ENCODE measurements at regions not wholly inside any gene's neighbourhood (a gene's known extent, or its start where the extent isn't known, plus 50 kb on each side); places are given as distances from the start of the nearest gene placed in this dataset.

- Mint-ChIP-seq H3K36me3 (ENCODE audit: low read depth) (no peaks in the 10 kb centered on the region), H3K4me1 (no peaks in the 10 kb centered on the region), H3K9me3 (no peaks in the 10 kb centered on the region), H3K27me3 (no peaks in the 10 kb centered on the region), H3K4me3 (no peak overlapping the region), H3K27ac (no peak overlapping the region)
- DNase-seq = no peak
- ATAC-seq = no peak
Observed at GRCh38 chr7:68306692-68307107, 1291.6 kb upstream of the AUTS2 start.

GRCh38 chr7:68309271-68309670 lies 1289.0 kb upstream of the AUTS2 start:
- DNase-seq (no peak), ATAC-seq (no peak)
- Mint-ChIP-seq H3K4me3 (no peak overlapping the region), H3K36me3 (ENCODE audit: low read depth) (no peaks in the 10 kb centered on the region), H3K4me1 (no peaks in the 10 kb centered on the region), H3K27me3 (no peaks in the 10 kb centered on the region), H3K9me3 (peaks cover 12% of the 10 kb centered on the region), H3K27ac (no peak overlapping the region)

- H3K27ac Mint-ChIP-seq = no peak overlapping the region
- ATAC-seq = no peak
- H3K4me3 Mint-ChIP-seq = no peak overlapping the region
- peaks cover 14% of the 10 kb centered on the region for H3K9me3 Mint-ChIP-seq
- H3K27me3 Mint-ChIP-seq = no peaks in the 10 kb centered on the region
- no peaks in the 10 kb centered on the region for H3K4me1 Mint-ChIP-seq
- DNase-seq = no peak
- no peaks in the 10 kb centered on the region for H3K36me3 Mint-ChIP-seq (ENCODE audit: low read depth)
Observed at GRCh38 chr7:68309806-68310205, 1288.5 kb upstream of the AUTS2 start.

GRCh38 chr7:68311958-68312357 lies 1286.3 kb upstream of the AUTS2 start:
- Mint-ChIP-seq H3K27ac (no peak overlapping the region), H3K4me3 (no peak overlapping the region), H3K36me3 (ENCODE audit: low read depth) (no peaks in the 10 kb centered on the region), H3K9me3 (peaks cover 23% of the 10 kb centered on the region), H3K27me3 (no peaks in the 10 kb centered on the region), H3K4me1 (no peaks in the 10 kb centered on the region)
- DNase-seq = no peak
- ATAC-seq = no peak

GRCh38 chr7:68313806-68314205 lies 1284.5 kb upstream of the AUTS2 start:
- no peak overlapping the region for H3K4me3 Mint-ChIP-seq
- H3K27ac Mint-ChIP-seq = no peak overlapping the region
- ATAC-seq (no peak), DNase-seq (no peak)
- no peaks in the 10 kb centered on the region for H3K27me3 Mint-ChIP-seq
- H3K9me3 Mint-ChIP-seq = peaks cover 23% of the 10 kb centered on the region
- no peaks in the 10 kb centered on the region for H3K36me3 Mint-ChIP-seq (ENCODE audit: low read depth)
- H3K4me1 Mint-ChIP-seq = no peaks in the 10 kb centered on the region

GRCh38 chr7:68314208-68314607 lies 1284.1 kb upstream of the AUTS2 start:
- Mint-ChIP-seq H3K4me1 (no peaks in the 10 kb centered on the region), H3K27me3 (no peaks in the 10 kb centered on the region), H3K36me3 (ENCODE audit: low read depth) (no peaks in the 10 kb centered on the region), H3K27ac (no peak overlapping the region), H3K4me3 (no peak overlapping the region), H3K9me3 (peaks cover 23% of the 10 kb centered on the region)
- DNase-seq (no peak), ATAC-seq (no peak)

- H3K27ac Mint-ChIP-seq = no peak overlapping the region
- peaks cover 19% of the 10 kb centered on the region for H3K9me3 Mint-ChIP-seq
- H3K4me1 Mint-ChIP-seq = no peaks in the 10 kb centered on the region
- DNase-seq (no peak), ATAC-seq (no peak)
- H3K4me3 Mint-ChIP-seq = no peak overlapping the region
- no peaks in the 10 kb centered on the region for H3K27me3 Mint-ChIP-seq
- no peaks in the 10 kb centered on the region for H3K36me3 Mint-ChIP-seq (ENCODE audit: low read depth)
Observed at GRCh38 chr7:68317476-68317875, 1280.8 kb upstream of the AUTS2 start.

- Mint-ChIP-seq H3K27ac (no peak overlapping the region), H3K36me3 (ENCODE audit: low read depth) (no peaks in the 10 kb centered on the region), H3K4me3 (no peak overlapping the region), H3K9me3 (peaks cover 11% of the 10 kb centered on the region), H3K4me1 (no peaks in the 10 kb centered on the region), H3K27me3 (no peaks in the 10 kb centered on the region)
- DNase-seq = no peak
- no peak for ATAC-seq
Observed at GRCh38 chr7:68319061-68319460, 1279.2 kb upstream of the AUTS2 start.

GRCh38 chr7:68321076-68321639 lies 1277.1 kb upstream of the AUTS2 start:
- DNase-seq (no peak), ATAC-seq (no peak)
- Mint-ChIP-seq H3K27me3 (no peaks in the 10 kb centered on the region), H3K9me3 (no peaks in the 10 kb centered on the region), H3K4me3 (no peak overlapping the region), H3K4me1 (no peaks in the 10 kb centered on the region), H3K36me3 (ENCODE audit: low read depth) (no peaks in the 10 kb centered on the region), H3K27ac (no peak overlapping the region)

- ATAC-seq = no peak
Observed at GRCh38 chr7:68321776-68322496, 1276.3 kb upstream of the AUTS2 start.

GRCh38 chr7:68324621-68325020 lies 1273.7 kb upstream of the AUTS2 start:
- no peaks in the 10 kb centered on the region for H3K4me1 Mint-ChIP-seq
- no peak overlapping the region for H3K27ac Mint-ChIP-seq
- no peaks in the 10 kb centered on the region for H3K36me3 Mint-ChIP-seq (ENCODE audit: low read depth)
- no peaks in the 10 kb centered on the region for H3K27me3 Mint-ChIP-seq
- no peak for ATAC-seq
- H3K9me3 Mint-ChIP-seq = peaks cover 4% of the 10 kb centered on the region
- DNase-seq = no peak
- no peak overlapping the region for H3K4me3 Mint-ChIP-seq

More at GRCh38 chr7:68321776-68322496, 1276.3 kb upstream of the AUTS2 start:
- no peaks in the 10 kb centered on the region for H3K4me1 Mint-ChIP-seq
- H3K4me3 Mint-ChIP-seq = no peak overlapping the region
- H3K36me3 Mint-ChIP-seq (ENCODE audit: low read depth) = no peaks in the 10 kb centered on the region
- H3K9me3 Mint-ChIP-seq = peaks cover 4% of the 10 kb centered on the region
- no peak overlapping the region for H3K27ac Mint-ChIP-seq
- H3K27me3 Mint-ChIP-seq = no peaks in the 10 kb centered on the region
- no peak for DNase-seq

GRCh38 chr7:68334216-68334615 lies 1264.1 kb upstream of the AUTS2 start:
- Mint-ChIP-seq H3K9me3 (peaks cover 22% of the 10 kb centered on the region), H3K4me1 (no peaks in the 10 kb centered on the region), H3K27ac (no peak overlapping the region), H3K4me3 (no peak overlapping the region), H3K27me3 (no peaks in the 10 kb centered on the region), H3K36me3 (ENCODE audit: low read depth) (no peaks in the 10 kb centered on the region)
- ATAC-seq = no peak
- DNase-seq = no peak

- no peak for DNase-seq
- H3K4me1 Mint-ChIP-seq = no peaks in the 10 kb centered on the region
- H3K9me3 Mint-ChIP-seq = peaks cover 22% of the 10 kb centered on the region
- ATAC-seq = no peak
- no peaks in the 10 kb centered on the region for H3K36me3 Mint-ChIP-seq (ENCODE audit: low read depth)
- H3K27me3 Mint-ChIP-seq = no peaks in the 10 kb centered on the region
- H3K4me3 Mint-ChIP-seq = no peak overlapping the region
- no peak overlapping the region for H3K27ac Mint-ChIP-seq
Observed at GRCh38 chr7:68334636-68335272, 1263.5 kb upstream of the AUTS2 start.

GRCh38 chr7:68336594-68336993 lies 1261.7 kb upstream of the AUTS2 start:
- no peaks in the 10 kb centered on the region for H3K4me1 Mint-ChIP-seq
- H3K36me3 Mint-ChIP-seq (ENCODE audit: low read depth) = no peaks in the 10 kb centered on the region
- H3K9me3 Mint-ChIP-seq = peaks cover 30% of the 10 kb centered on the region
- DNase-seq (no peak), ATAC-seq (no peak)
- no peaks in the 10 kb centered on the region for H3K27me3 Mint-ChIP-seq
- no peak overlapping the region for H3K27ac Mint-ChIP-seq
- no peak overlapping the region for H3K4me3 Mint-ChIP-seq

GRCh38 chr7:68348401-68348800 lies 1249.9 kb upstream of the AUTS2 start:
- ATAC-seq (no peak), DNase-seq (no peak)
- Mint-ChIP-seq H3K4me3 (no peak overlapping the region), H3K36me3 (ENCODE audit: low read depth) (no peaks in the 10 kb centered on the region), H3K4me1 (no peaks in the 10 kb centered on the region), H3K9me3 (peaks cover 28% of the 10 kb centered on the region), H3K27ac (no peak overlapping the region), H3K27me3 (no peaks in the 10 kb centered on the region)
